IMR-90 (cell line): ENCODE measurements at regions not wholly inside any gene's neighbourhood (a gene's known extent, or its start where the extent isn't known, plus 50 kb on each side); places are given as distances from the start of the nearest gene placed in this dataset.

ENCODE experiments used
- BHLHE40 ChIP-seq: fragments of 150-350 bp; IDR thresholded peaks from 2 replicates; pipeline ENCODE4 v1.6.1; 2016; ENCODE audit warnings: mild to moderate bottlenecking, low read depth, low read length
- CEBPB ChIP-seq: IDR thresholded peaks from 2 replicates; pipeline ENCODE4 v1.6.1; 2012; ENCODE audit warnings: low read depth, low read length, improper control_type of control experiment
- CHD1 ChIP-seq: IDR thresholded peaks from 2 replicates; pipeline ENCODE4 v1.6.1; 2012; ENCODE audit warnings: low read depth, low read length, improper control_type of control experiment
- MAFK ChIP-seq: IDR thresholded peaks from 2 replicates; pipeline ENCODE4 v1.6.1; 2012; ENCODE audit warnings: low read depth, low read length, improper control_type of control experiment
- NFE2L2 ChIP-seq: fragments of 150-350 bp; IDR thresholded peaks from 2 replicates; pipeline ENCODE4 v1.6.1; 2016; ENCODE audit warnings: low read depth, mild to moderate bottlenecking, low read length
- POLR2A ChIP-seq: IDR thresholded peaks from 2 replicates; pipeline ENCODE4 v1.6.1; 2012; ENCODE audit warnings: mild to moderate bottlenecking, low read depth, low read length
- RAD21 ChIP-seq: IDR thresholded peaks from 2 replicates; pipeline ENCODE4 v1.6.1; 2012; ENCODE audit warnings: low read length, improper control_type of control experiment
- RCOR1 ChIP-seq: IDR thresholded peaks from 2 replicates; pipeline ENCODE4 v1.6.1; 2012; ENCODE audit warnings: mild to moderate bottlenecking, low read length, improper control_type of control experiment; ENCODE audit not compliant: insufficient replicate concordance
- SMC3 ChIP-seq: fragments of 150-350 bp; IDR thresholded peaks from 2 replicates; pipeline ENCODE4 v1.6.1; 2016; ENCODE audit warnings: low read depth, mild to moderate bottlenecking, antibody characterized with exemption, low read length, moderate library complexity
- TF ChIP-seq, protein P1 (sequence below): conservative IDR thresholded peaks from 2 replicates; pipeline ENCODE4 v1.5.1; 2012; ENCODE audit warnings: mild to moderate bottlenecking, low read depth, low read length, improper control_type of control experiment
- TF ChIP-seq, protein P2 (sequence below): fragments of 150-350 bp; IDR thresholded peaks from 2 replicates; pipeline ENCODE4 v1.6.1; 2017; ENCODE audit warnings: mild to moderate bottlenecking, antibody characterized with exemption, low read length, low read depth

DNA sequence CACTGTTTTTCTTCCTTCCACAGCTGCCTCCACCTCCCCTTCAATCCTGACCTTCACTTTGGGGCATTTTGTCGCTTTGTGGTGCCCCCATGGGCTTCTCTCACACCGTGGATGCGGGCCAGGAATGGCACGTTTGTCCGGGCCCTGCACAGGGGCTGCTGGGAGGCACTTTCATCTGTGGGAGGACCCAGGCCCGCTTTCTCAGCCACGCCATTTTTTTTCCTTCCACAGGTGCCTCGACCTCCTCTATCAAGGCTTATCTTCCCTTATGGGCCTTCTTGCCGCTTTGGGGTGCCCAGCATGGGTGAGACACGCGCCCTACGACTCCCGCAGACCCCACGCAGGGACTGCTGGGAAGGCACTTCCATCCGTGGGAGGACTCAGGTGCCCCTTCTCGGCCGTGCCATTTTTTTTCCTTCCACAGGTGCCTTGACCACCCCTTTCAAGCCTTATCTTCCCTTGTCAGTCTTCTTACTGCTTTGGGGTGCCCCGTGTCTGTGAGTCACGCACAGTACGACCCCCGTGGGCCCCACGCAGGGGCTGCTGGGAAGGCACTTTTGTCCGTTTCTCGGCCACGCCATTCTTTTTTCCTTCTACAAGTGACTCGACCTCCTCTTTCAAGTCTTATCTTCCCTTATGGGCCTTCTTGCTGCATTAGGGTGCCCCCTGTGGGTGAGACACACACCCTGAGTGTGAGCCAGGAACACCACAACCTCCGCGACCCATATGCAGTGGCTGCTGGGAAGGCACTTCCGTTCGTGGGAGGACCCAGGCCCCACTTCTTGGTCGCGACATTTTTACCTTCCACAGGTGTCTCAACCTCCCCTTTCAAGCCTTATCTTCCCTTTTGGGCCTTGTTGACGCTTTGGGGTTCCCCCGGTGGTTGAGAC lies 270.7 kb downstream of the ALG10 start:
- TF ChIP-seq, protein P1, sequence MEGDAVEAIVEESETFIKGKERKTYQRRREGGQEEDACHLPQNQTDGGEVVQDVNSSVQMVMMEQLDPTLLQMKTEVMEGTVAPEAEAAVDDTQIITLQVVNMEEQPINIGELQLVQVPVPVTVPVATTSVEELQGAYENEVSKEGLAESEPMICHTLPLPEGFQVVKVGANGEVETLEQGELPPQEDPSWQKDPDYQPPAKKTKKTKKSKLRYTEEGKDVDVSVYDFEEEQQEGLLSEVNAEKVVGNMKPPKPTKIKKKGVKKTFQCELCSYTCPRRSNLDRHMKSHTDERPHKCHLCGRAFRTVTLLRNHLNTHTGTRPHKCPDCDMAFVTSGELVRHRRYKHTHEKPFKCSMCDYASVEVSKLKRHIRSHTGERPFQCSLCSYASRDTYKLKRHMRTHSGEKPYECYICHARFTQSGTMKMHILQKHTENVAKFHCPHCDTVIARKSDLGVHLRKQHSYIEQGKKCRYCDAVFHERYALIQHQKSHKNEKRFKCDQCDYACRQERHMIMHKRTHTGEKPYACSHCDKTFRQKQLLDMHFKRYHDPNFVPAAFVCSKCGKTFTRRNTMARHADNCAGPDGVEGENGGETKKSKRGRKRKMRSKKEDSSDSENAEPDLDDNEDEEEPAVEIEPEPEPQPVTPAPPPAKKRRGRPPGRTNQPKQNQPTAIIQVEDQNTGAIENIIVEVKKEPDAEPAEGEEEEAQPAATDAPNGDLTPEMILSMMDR = no peak
- TF ChIP-seq POLR2A = no peak
- TF ChIP-seq RAD21 = no peak
- TF ChIP-seq, protein P2, sequence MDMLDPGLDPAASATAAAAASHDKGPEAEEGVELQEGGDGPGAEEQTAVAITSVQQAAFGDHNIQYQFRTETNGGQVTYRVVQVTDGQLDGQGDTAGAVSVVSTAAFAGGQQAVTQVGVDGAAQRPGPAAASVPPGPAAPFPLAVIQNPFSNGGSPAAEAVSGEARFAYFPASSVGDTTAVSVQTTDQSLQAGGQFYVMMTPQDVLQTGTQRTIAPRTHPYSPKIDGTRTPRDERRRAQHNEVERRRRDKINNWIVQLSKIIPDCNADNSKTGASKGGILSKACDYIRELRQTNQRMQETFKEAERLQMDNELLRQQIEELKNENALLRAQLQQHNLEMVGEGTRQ = no peak
- TF ChIP-seq MAFK = no peak
- no peak for TF ChIP-seq BHLHE40
- no peak for TF ChIP-seq SMC3
- no peak for TF ChIP-seq CEBPB
- no peak for TF ChIP-seq CHD1
- TF ChIP-seq RCOR1 = no peak
- TF ChIP-seq NFE2L2 = no peak
